ENCODE measurements at regions not wholly inside any gene's neighbourhood (a gene's known extent, or its start where the extent isn't known, plus 50 kb on each side); places are given as distances from the start of the nearest gene placed in this dataset.

DNA sequence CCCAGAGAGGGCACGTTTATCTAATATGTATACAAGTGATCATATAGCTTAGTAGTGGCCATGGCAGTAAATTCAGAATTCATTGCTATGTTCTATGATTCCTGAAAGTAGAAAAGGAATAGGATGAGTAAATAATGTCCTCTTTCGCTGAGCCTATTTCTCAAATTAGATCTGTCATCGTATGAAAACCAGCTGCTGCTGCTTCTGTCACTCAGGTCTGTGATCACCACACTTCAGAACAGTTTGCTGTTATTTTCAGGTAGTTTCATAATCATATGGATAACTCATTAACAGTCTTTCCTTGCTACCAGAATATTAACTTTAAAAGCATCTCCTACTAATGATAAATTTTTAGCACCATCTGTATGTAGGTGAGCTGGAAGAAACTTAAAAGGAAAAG lies 289.1 kb upstream of the AZI2 start:
- TF ChIP-seq, protein P1, sequence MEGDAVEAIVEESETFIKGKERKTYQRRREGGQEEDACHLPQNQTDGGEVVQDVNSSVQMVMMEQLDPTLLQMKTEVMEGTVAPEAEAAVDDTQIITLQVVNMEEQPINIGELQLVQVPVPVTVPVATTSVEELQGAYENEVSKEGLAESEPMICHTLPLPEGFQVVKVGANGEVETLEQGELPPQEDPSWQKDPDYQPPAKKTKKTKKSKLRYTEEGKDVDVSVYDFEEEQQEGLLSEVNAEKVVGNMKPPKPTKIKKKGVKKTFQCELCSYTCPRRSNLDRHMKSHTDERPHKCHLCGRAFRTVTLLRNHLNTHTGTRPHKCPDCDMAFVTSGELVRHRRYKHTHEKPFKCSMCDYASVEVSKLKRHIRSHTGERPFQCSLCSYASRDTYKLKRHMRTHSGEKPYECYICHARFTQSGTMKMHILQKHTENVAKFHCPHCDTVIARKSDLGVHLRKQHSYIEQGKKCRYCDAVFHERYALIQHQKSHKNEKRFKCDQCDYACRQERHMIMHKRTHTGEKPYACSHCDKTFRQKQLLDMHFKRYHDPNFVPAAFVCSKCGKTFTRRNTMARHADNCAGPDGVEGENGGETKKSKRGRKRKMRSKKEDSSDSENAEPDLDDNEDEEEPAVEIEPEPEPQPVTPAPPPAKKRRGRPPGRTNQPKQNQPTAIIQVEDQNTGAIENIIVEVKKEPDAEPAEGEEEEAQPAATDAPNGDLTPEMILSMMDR (conservative IDR thresholded peaks at IDR 0.05; ENCODE audit: low read depth, low read length), result no peak
- no peak for DNase-seq (ENCODE audit: low read depth)
- H3K4me3 ChIP-seq (ENCODE audit: low read length), result no peak overlapping the region

DNA sequence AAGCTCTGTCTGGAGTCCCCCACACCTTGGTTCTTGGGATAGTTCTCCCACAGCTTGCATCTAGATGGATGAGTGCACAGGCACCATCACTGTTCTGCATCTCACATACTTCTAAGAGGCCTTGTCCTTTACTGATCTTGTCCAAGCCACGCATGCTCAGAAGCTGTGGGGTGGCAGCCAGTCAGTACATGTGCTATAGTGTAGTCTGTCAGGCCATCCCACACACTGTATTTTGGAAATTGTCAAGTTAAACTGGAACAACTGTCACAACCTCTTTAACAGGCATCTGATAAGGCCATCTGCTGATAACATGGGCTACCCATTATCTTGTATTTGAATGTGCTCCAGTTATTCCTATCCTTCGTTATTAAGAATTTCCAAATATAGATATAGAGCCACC lies 296.5 kb upstream of the AZI2 start:
- TF ChIP-seq, protein P1 (conservative IDR thresholded peaks at IDR 0.05; ENCODE audit: low read depth, low read length), result no peak
- no peak for DNase-seq (ENCODE audit: low read depth)
- H3K4me3 ChIP-seq (ENCODE audit: low read length), result no peak overlapping the region

DNA sequence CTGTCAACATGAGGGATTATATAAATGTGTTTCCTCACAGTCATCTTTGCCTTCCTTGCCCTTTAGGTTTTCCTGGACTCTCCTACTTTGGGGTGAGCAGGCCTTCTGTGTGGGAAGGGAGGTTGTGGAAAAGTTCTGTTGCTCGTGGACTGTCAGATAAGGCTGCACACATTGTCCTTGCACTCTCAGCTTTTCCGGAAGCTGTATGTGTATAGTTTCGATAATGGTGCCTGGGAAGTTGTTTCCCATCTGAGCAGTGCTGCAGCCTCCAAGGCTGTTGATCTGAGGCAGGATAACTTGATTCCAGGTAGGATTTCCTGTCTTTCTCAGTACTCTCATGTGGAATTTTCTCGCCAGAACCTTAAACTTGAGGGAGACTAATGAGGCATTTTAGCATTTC lies 297.8 kb upstream of the AZI2 start:
- DNase-seq (ENCODE audit: low read depth), result no peak
- TF ChIP-seq, protein P1 (conservative IDR thresholded peaks at IDR 0.05; ENCODE audit: low read depth, low read length), result no peak
- no peak overlapping the region for H3K4me3 ChIP-seq (ENCODE audit: low read length)

DNA sequence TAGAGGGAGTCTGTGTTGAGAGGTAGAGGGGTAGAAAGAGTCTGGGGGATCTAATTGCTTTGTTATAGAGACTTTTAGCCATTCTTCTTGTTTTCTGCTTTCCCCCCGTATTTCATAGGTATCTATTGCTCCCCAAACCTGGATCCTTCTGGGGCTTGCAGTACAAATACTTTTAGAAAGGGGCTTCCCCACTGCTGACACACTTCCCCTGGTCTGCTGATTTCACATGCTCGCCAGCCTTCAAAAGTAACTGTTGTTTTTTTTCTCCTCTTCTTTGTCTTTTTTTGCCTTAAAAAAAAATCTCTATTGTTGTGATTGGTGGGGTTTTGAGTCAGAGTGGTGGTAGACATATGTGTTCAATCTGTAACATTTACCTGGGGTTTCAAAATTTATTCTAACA lies 300.6 kb upstream of the AZI2 start:
- TF ChIP-seq, protein P1 (conservative IDR thresholded peaks at IDR 0.05; ENCODE audit: low read depth, low read length), result no peak
- no peak overlapping the region for H3K4me3 ChIP-seq (ENCODE audit: low read length)
- DNase-seq (ENCODE audit: low read depth), result no peak

DNA sequence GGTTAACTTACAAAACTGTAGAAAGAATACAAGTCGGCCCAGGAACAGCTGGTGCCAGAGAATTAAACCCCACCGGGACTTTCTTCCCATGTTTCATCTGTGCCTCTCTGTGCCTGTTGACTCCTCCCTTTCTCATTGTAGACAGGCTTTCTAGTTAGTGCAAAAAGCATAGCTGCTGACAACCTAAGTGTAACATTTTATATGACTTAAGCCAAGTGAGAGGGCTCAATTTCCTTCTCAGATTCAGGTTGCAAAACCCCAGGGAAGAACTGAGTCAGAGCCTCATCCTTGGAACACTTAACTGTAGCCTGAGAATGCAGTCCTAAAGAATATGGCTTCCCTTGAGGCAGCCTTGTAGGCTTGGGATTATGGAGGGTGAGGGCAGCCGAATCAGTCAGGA lies 302.5 kb upstream of the AZI2 start:
- no peak overlapping the region for H3K4me3 ChIP-seq (ENCODE audit: low read length)
- DNase-seq (ENCODE audit: low read depth), result no peak
- TF ChIP-seq, protein P1 (conservative IDR thresholded peaks at IDR 0.05; ENCODE audit: low read depth, low read length), result no peak

DNA sequence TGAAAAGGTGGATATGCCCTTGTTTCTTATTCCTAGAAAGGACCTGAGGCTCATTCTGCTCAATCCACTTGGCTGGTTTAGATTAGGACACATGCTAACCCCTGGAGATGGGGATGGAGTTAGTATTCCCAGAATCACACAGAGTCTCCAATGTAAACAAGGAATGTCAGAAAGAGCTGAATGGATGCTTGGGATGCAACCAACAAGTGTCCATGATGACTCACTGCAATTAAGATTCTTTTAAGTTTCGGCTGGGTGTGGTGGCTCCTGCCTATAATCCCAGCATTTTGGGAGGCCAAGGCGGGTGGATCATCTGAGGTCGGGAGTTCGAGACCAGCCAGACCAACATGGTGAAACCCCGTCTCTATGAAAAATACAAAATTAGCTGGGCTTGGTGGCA lies 315.5 kb upstream of the AZI2 start:
- no peak for DNase-seq (ENCODE audit: low read depth)
- H3K4me3 ChIP-seq (ENCODE audit: low read length), result no peak overlapping the region
- TF ChIP-seq, protein P1 (conservative IDR thresholded peaks at IDR 0.05; ENCODE audit: low read depth, low read length), result no peak

DNA sequence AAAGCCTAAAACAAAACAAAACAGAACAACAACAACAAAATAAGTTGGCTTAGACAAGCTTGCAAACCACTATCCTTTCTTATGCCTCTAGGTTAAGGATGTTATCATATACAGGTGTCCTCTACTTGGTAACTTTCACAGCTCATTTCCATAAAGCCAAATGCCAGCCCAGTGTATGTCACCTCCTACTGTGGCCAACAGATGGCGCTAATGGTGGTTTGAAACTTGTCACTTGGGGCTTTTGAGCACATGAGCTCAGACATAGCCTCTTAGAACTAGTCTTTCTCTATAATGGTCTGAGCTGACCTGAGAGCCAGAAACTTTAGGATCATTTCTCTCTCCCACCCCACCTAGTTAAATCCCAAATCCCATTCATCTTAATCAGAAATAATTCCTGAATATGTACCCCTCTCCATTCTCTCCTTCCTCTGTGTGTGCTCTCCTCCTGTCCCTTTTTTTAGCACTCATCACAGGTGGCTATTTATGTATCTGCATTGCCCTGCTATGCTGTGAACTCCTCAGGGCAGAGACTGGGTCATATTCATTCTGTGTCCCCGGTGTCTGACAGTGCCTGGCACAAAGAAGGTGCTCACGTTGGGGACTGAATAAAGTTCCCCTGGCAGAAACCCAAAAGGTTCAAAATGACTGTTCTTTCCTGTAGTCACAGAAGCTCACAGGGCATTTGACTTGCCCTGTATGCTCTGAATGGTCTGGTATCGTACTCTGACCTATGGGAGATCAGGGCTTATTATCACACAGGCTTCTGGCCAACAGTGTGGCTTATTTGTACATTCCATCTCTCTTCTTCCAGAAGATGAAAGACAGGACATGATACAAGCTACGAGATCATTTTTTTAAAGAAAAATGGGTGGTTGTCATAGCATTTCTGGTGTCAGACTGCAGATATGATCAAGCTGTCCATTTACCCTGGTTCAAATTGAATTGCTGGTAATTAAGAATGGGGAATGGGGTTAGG lies 319.3 kb upstream of the AZI2 start:
- no peak overlapping the region for H3K4me3 ChIP-seq (ENCODE audit: low read length)
- TF ChIP-seq, protein P1 (conservative IDR thresholded peaks at IDR 0.05; ENCODE audit: low read depth, low read length), result peak; percentile 91
- DNase-seq (ENCODE audit: low read depth), result peak; percentile 23

Measured in retinal pigment epithelial cell (primary cell).